ENCODE measurements at regions not wholly inside any gene's neighbourhood (a gene's known extent, or its start where the extent isn't known, plus 50 kb on each side); places are given as distances from the start of the nearest gene placed in this dataset.
"Not testable (repeated sequence)": the region's sequence is repeated elsewhere in the genome, so short reads cannot be mapped to it uniquely, and the experiment has no call there.

DNA sequence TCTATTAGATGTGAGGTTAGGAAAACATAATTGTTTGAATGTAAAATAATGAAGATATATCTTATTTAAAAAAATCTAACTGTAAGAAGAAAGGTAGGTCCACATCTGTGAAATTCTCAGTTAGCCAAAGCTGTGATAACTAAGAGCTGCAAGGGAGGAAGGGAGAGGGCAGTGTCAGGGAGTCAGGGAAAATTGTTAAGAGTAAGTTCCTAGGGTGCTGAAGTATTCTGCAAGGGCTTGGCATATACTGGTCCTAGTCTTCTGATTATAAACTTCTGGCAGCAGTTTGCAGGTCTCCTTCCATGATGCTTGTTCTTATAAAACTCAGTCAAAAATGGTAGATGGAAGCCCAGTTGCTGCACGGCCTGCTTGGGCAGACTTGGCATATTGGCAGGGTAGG is 233.2 kb downstream of the NMUR2 start:
- no peak for DNase-seq

- no peak for DNase-seq
Measured at GRCh38 chr5:152170350-152170749, 234.7 kb downstream of the NMUR2 start.

- DNase-seq = no peak
Measured at GRCh38 chr5:152164860-152165259, 240.2 kb upstream of the GLRA1 start.

- not testable (repeated sequence) for DNase-seq
Measured at GRCh38 chr5:152159894-152160293, 235.2 kb upstream of the GLRA1 start.

GRCh38 chr5:152154452-152154851 is 229.8 kb upstream of the GLRA1 start:
- not testable (repeated sequence) for DNase-seq

- DNase-seq = no peak
Measured at GRCh38 chr5:152151940-152152339, 227.3 kb upstream of the GLRA1 start.

- DNase-seq = no peak
Measured at GRCh38 chr5:152151113-152151512, 226.5 kb upstream of the GLRA1 start.

DNA sequence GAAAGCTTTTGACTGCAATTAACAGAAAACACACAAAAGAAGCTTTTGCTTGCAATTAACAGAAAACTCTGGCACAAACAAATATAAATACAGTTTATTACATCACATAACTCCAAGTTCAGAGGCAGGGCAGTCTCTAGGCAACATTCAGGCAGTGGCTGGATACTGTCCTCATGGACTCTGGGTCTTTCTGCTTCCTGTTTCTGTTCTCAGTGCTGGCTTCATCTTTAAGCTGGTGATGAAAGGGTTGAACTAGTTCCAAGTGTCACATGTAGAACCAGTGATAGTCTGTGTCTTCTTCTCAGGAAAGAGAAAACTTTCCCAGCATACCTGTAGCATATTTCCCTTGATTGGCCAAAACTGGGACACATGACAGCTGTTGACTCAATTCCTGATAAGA is 222.6 kb upstream of the GLRA1 start:
- DNase-seq = no peak

- no peak for DNase-seq
Measured at GRCh38 chr5:152146566-152146965, 221.9 kb upstream of the GLRA1 start.

DNA sequence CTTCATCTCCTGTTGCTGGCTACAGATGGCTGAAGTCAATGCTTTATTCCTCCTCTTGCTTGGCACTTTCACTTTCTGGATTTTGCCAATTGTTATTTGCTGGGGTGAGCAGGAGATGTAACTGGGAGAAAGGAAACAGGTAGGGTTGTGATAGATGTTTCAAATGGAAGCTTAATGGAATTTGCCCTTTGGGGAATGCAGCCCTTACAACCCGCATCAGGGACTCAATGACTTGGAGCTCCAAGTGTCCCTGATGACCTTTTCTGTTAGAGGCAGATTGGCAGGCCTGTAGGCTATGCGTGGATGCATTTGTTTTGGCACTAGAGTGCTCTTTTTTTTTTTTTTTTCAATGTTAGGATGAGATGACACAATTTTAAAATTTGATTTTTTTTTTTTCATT is 219.9 kb upstream of the GLRA1 start:
- no peak for DNase-seq

DNA sequence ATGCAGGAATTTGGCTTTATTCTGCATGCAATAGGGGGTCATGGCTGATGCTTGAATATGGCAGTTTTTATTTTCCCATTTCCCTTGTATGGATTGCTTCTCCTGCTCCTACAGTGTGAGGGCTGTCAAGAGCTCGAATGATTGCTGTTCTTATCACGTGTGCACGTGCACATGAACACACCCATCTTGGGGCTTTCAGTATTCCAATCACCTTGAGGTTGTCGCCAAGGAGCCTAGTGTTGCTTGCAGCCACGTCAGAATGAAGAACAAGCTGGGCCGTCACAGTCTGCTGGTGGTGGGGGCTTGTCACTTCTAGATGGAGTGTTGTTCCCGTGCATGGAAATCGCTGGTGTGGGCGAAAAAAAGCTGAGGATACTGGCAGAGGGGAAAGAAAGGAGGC is 219.4 kb upstream of the GLRA1 start:
- no peak for DNase-seq

GRCh38 chr5:152142840-152143469 is 218.3 kb upstream of the GLRA1 start:
- DNase-seq = peak; percentile 73

DNA sequence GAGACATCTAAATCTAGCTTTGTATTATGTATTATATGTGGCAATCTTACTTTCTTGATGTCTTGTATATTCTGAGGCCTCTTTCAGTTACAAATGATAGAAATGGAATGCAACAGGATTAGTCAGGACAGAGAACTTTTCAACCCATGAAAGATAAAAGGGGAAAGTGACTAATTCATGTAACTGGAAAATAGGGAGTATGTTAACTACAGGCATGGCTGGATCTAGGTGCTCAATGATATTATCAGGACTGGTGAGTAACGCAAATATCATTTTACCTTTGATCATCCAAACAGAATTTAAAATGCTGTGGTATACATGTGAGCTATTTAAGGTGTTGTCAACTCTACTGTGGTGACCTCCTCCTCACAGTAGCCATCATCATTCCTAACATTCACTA is 215.7 kb upstream of the GLRA1 start:
- no peak for DNase-seq

GRCh38 chr5:152137063-152137462 is 212.4 kb upstream of the GLRA1 start:
- DNase-seq = no peak

DNA sequence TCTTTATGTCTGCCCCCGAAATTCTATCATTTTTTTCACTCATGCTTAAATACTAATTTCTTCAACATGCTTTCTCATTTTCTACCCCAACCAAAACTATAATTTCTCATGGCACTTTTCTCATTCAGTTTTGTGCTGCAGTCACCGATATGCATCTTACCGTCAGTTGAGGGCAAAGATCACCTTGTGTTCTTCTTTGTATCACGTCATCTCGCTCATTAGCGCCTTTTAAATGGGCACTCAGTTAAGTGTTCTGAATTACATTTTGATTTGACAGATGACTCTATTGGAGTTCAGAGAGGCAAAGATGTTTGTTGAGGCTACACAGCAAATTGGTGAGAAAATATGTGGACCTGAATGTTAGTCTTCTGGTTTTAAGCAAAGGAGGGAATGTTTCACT is 211.7 kb upstream of the GLRA1 start:
- DNase-seq = no peak

DNA sequence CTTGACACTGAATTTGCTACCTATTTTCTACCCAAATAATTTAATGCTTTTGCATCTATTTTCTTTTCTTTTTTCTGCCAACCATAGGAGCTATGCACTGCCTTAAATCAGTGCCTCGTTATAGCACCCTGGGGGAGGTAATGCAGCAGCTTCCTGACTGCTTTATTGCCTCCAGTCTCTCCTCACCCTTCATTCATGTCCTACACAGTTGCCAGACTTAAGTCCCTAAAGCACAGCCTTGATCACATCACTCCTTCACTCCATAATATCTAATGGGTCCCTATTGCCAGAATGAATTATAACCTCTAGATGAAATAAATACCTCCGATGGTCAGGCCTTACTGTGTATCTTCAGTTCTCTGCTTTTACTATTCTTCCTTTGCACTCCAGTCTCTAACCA is 211.2 kb upstream of the GLRA1 start:
- no peak for DNase-seq

- DNase-seq = no peak
Measured at GRCh38 chr5:152125661-152126205, 201.1 kb upstream of the GLRA1 start.

- DNase-seq = no peak
Measured at GRCh38 chr5:152124409-152125041, 199.9 kb upstream of the GLRA1 start.

GRCh38 chr5:152118676-152119470 is 194.2 kb upstream of the GLRA1 start:
- DNase-seq = peak; percentile 38

DNA sequence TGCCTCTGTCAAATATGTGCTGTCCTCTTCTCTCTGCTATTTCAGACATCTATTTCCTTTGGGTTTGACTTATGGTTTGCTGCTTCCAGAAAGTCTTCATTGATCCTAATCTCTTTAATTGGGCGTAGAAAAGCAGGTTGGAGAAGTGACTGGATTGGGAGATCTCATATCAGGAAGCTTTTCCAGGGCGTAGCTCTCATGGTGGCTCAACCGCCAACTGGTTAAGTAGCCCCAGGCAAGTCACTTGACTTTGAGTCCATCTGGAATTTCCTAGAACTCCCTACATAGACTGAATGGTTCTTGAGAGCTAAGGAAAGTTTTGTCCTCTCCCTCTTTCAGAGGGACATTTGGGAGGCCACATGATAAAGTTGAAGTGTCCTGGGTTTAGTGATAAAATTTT is 192.3 kb upstream of the GLRA1 start:
- no peak for DNase-seq

GRCh38 chr5:152113401-152113800 is 188.8 kb upstream of the GLRA1 start:
- DNase-seq = no peak

DNA sequence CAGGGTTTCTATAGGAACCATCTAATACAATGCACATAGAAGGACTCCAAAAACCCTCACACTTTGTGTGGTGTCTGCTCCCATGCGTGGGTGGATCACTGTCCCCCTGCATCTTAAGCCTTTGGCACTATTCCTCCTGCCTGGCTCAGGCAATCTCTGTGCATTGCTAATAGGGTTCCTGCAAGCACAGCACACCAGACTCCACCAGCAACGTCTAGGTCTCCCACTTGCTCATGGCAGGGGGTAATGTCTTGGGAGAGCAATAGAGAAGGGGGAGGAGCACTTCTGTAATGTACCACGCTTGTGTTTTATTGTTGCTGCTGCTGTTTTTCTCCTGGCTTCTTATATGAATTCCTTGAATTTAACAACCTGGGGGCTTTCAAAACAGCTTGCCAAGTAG is 182.6 kb upstream of the GLRA1 start:
- no peak for DNase-seq

DNA sequence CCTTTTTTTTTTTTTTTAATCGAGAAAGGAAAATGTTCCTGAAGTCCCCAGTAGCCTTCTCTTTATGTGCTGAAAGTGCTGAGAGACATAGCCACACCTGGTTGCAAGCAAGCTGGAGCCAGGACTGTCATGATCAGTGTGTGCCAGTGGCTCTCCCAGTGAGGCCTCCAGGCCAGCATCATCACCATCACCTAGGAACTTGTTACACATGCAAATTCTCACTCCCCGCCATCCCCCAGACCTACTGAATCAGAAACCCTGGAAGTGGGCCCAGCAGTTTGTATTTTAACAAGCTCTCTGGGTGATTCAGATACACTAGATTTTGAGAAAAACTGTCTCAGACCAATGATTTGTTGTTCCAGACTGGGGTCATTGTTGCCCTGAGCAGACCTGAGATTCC is 181.9 kb upstream of the GLRA1 start:
- DNase-seq = no peak

- DNase-seq = no peak
Measured at GRCh38 chr5:152105085-152105484, 180.4 kb upstream of the GLRA1 start.
